WTC11 (cell line): ENCODE measurements at regions not wholly inside any gene's neighbourhood (a gene's known extent, or its start where the extent isn't known, plus 50 kb on each side); places are given as distances from the start of the nearest gene placed in this dataset.

Experiments used
- ATAC-seq: fragments of 200-7000 bp; cut with Tn5 transposase; 2 replicates; pipeline ENCODE4 v1.10.0; 2021; ENCODE audit warnings: mild to moderate bottlenecking, moderate library complexity
- CTCF ChIA-PET: fragments of 300-600 bp; sonication (Branson Sonifier 250); formaldehyde crosslinking; loops from one replicate; lab custom pipeline; 2021; ENCODE audit warnings: antibody characterized with exemption; lab: Charles Lee
- POLR2A ChIA-PET: fragments of 350-600 bp; sonication (Branson Sonifier 250); formaldehyde crosslinking; loops from one replicate; lab custom pipeline; 2021; ENCODE audit warnings: antibody characterized with exemption; lab: Charles Lee
- DNase-seq: peaks from one replicate; pipeline ENCODE4 v3.0.0; 2021; ENCODE audit warnings: low spot score
- H3K27ac Mint-ChIP-seq: 2 replicates; pipeline ENCODE4 v1.8.0; 2021; ENCODE audit warnings: mixed read lengths
- H3K27me3 Mint-ChIP-seq: 2 replicates; pipeline ENCODE4 v1.8.0; 2021; ENCODE audit warnings: low read depth, mild to moderate bottlenecking, moderate library complexity, mixed read lengths
- H3K36me3 Mint-ChIP-seq: 2 replicates; pipeline ENCODE4 v1.8.0; 2021; ENCODE audit warnings: mixed read lengths
- H3K4me1 Mint-ChIP-seq: 2 replicates; pipeline ENCODE4 v1.8.0; 2022; ENCODE audit warnings: mixed read lengths
- H3K4me3 Mint-ChIP-seq: 2 replicates; pipeline ENCODE4 v1.8.0; 2021; ENCODE audit warnings: mild to moderate bottlenecking, moderate library complexity, mixed read lengths
- H3K9me3 Mint-ChIP-seq: 2 replicates; pipeline ENCODE4 v1.8.0; 2021; ENCODE audit warnings: mixed read lengths
- ATF1 ChIP-seq: sonication (generic); formaldehyde crosslinking; IDR thresholded peaks from 2 replicates; pipeline ENCODE4 v1.8.1; 2023; ENCODE audit warnings: mild to moderate bottlenecking, moderate library complexity, missing genetic modification reagents
- ATF6 ChIP-seq: sonication (generic); formaldehyde crosslinking; IDR thresholded peaks from 2 replicates; pipeline ENCODE4 v1.8.1; 2023; ENCODE audit warnings: mild to moderate bottlenecking, missing genetic modification reagents
- EMX1 ChIP-seq: fragments of 250-450 bp; sonication (Bioruptor Pico); IDR thresholded peaks from 2 replicates; pipeline ENCODE4 v1.8.0; 2021; ENCODE audit warnings: mild to moderate bottlenecking
- FOXP1 ChIP-seq: sonication (generic); formaldehyde crosslinking; IDR thresholded peaks from 2 replicates; pipeline ENCODE4 v1.8.0; 2022; ENCODE audit warnings: missing genetic modification reagents, mild to moderate bottlenecking, moderate library complexity, borderline replicate concordance
- IRF1 ChIP-seq: sonication (generic); formaldehyde crosslinking; IDR thresholded peaks from 2 replicates; pipeline ENCODE4 v1.8.0; 2023; ENCODE audit warnings: missing genetic modification reagents
- PRDM15 ChIP-seq: sonication (generic); formaldehyde crosslinking; IDR thresholded peaks from 2 replicates; pipeline ENCODE4 v1.8.0; 2022; ENCODE audit warnings: missing genetic modification reagents
- PRRX2 ChIP-seq: fragments of 250-450 bp; sonication (Bioruptor Pico); IDR thresholded peaks from 2 replicates; pipeline ENCODE4 v1.8.0; 2021; ENCODE audit warnings: mild to moderate bottlenecking
- RELA ChIP-seq: sonication (generic); formaldehyde crosslinking; IDR thresholded peaks from 2 replicates; pipeline ENCODE4 v1.8.1; 2022; ENCODE audit warnings: missing genetic modification reagents, mild to moderate bottlenecking, borderline replicate concordance
- RORB ChIP-seq: fragments of 250-450 bp; sonication (Bioruptor Pico); IDR thresholded peaks from 2 replicates; pipeline ENCODE4 v1.9.0; 2021; ENCODE audit warnings: mild to moderate bottlenecking
- SOX15 ChIP-seq: fragments of 250-450 bp; sonication (Bioruptor Pico); IDR thresholded peaks from 2 replicates; pipeline ENCODE4 v1.9.0; 2021; ENCODE audit warnings: mild to moderate bottlenecking
- TEAD4 ChIP-seq: sonication (generic); formaldehyde crosslinking; IDR thresholded peaks from 2 replicates; pipeline ENCODE4 v1.8.0; 2022; ENCODE audit warnings: mild to moderate bottlenecking, missing genetic modification reagents
- TP53 ChIP-seq: sonication (generic); formaldehyde crosslinking; IDR thresholded peaks from 2 replicates; pipeline ENCODE4 v1.8.1; 2023; ENCODE audit warnings: mild to moderate bottlenecking, missing genetic modification reagents
- USF1 ChIP-seq: sonication (generic); formaldehyde crosslinking; IDR thresholded peaks from 2 replicates; pipeline ENCODE4 v1.8.0; 2022; ENCODE audit warnings: mild to moderate bottlenecking, missing genetic modification reagents
- USF2 ChIP-seq: sonication (generic); formaldehyde crosslinking; IDR thresholded peaks from 2 replicates; pipeline ENCODE4 v1.8.1; 2023; ENCODE audit warnings: mild to moderate bottlenecking, missing genetic modification reagents, moderate library complexity
- ZNF121 ChIP-seq: sonication (generic); formaldehyde crosslinking; IDR thresholded peaks from 2 replicates; pipeline ENCODE4 v1.8.0; 2023; ENCODE audit warnings: missing genetic modification reagents
- ZNF138 ChIP-seq: sonication (generic); formaldehyde crosslinking; conservative IDR thresholded peaks from 2 replicates; pipeline ENCODE4 v1.8.1; 2022; ENCODE audit warnings: mild to moderate bottlenecking, moderate library complexity, missing genetic modification reagents
- ZNF219 ChIP-seq: sonication (generic); formaldehyde crosslinking; IDR thresholded peaks from 2 replicates; pipeline ENCODE4 v1.8.0; 2023; ENCODE audit warnings: missing genetic modification reagents, mild to moderate bottlenecking, borderline replicate concordance
- ZNF281 ChIP-seq: sonication (generic); formaldehyde crosslinking; IDR thresholded peaks from 2 replicates; pipeline ENCODE4 v1.8.0; 2023; ENCODE audit warnings: mild to moderate bottlenecking, missing genetic modification reagents
- ZNF512 ChIP-seq: sonication (generic); formaldehyde crosslinking; IDR thresholded peaks from 2 replicates; pipeline ENCODE4 v1.8.1; 2022; ENCODE audit warnings: missing genetic modification reagents, borderline replicate concordance
- ZNF532 ChIP-seq: fragments of 250-450 bp; sonication (Bioruptor Pico); IDR thresholded peaks from 2 replicates; pipeline ENCODE4 v1.9.0; 2021; ENCODE audit warnings: mild to moderate bottlenecking, borderline replicate concordance

- POLR2A ChIA-PET, result no interaction called here
- no peaks in the 10 kb centered on the region for H3K36me3 Mint-ChIP-seq
- no peak; the same call in 1 of the 2 replicates for ATAC-seq
- no peak overlapping the region for H3K27ac Mint-ChIP-seq
- no peak for TF ChIP-seq ZNF219 (CRISPR knock-in tag)
- no peak for TF ChIP-seq USF1 (CRISPR knock-in tag)
- TF ChIP-seq TEAD4 (CRISPR knock-in tag), result no peak
- no peak for TF ChIP-seq EMX1 (CRISPR knock-in tag)
- no peak for TF ChIP-seq ZNF512 (CRISPR knock-in tag)
- TF ChIP-seq ATF6 (CRISPR knock-in tag), result no peak
- TF ChIP-seq ZNF138, result no peak
- TF ChIP-seq ATF1, result no peak
- no peak for TF ChIP-seq RELA (CRISPR knock-in tag)
- TF ChIP-seq IRF1 (CRISPR knock-in tag), result no peak
- TF ChIP-seq ZNF121 (CRISPR knock-in tag), result no peak
- TF ChIP-seq PRDM15 (CRISPR knock-in tag), result no peak
- no peak for TF ChIP-seq PRRX2 (CRISPR knock-in tag)
- TF ChIP-seq TP53 (CRISPR knock-in tag), result no peak
- no peak for TF ChIP-seq USF2 (CRISPR knock-in tag)
- no peak for DNase-seq
- no peaks in the 10 kb centered on the region for H3K4me1 Mint-ChIP-seq
- H3K4me3 Mint-ChIP-seq, result no peak overlapping the region
- H3K9me3 Mint-ChIP-seq, result peaks cover 12% of the 10 kb centered on the region; the same call in 1 of the 2 replicates
- CTCF ChIA-PET, result no interaction called here
- no peaks in the 10 kb centered on the region for H3K27me3 Mint-ChIP-seq
Observed at GRCh38 chr2:164190700-164191099, 430.6 kb downstream of the GRB14 start.

GRCh38 chr2:164189851-164190250 is 431.4 kb downstream of the GRB14 start:
- ATAC-seq (no peak), DNase-seq (no peak)
- Mint-ChIP-seq H3K4me3 (no peak overlapping the region), H3K4me1 (no peaks in the 10 kb centered on the region), H3K9me3 (peaks cover 12% of the 10 kb centered on the region; the same call in 1 of the 2 replicates), H3K36me3 (no peaks in the 10 kb centered on the region), H3K27ac (no peak overlapping the region), H3K27me3 (no peaks in the 10 kb centered on the region)
- POLR2A ChIA-PET, result no interaction called here
- CTCF ChIA-PET, result no interaction called here
- no peak for TF ChIP-seq RORB
- no peak for TF ChIP-seq ZNF532 (CRISPR knock-in tag)
- TF ChIP-seq SOX15, result no peak
- TF ChIP-seq FOXP1, result no peak
- TF ChIP-seq ZNF281, result no peak
